Keratinocyte (primary cell): ENCODE measurements at regions not wholly inside any gene's neighbourhood (a gene's known extent, or its start where the extent isn't known, plus 50 kb on each side); places are given as distances from the start of the nearest gene placed in this dataset.

Experiments
- DNase-seq: peaks from one replicate; pipeline ENCODE4 v3.0.0-alpha.2; 2011; ENCODE audit warnings: low read depth, missing footprints, low spot score
- FAIRE-seq: peaks from 2 replicates; lab custom pipeline; 2011; peaks lifted over from hg19 to GRCh38; lab: Jason Lieb, UNC
- H2AFZ ChIP-seq: 2 replicates; pipeline ENCODE4 v1.6.0; 2012; ENCODE audit warnings: low read length, control low read depth, inconsistent platforms; ENCODE audit not compliant: control insufficient read depth
- H3K27ac ChIP-seq: 2 replicates; pipeline ENCODE4 v1.5.1; 2011; ENCODE audit warnings: low read length; ENCODE audit not compliant: control insufficient read depth, insufficient read depth
- H3K27me3 ChIP-seq: 3 replicates; pipeline ENCODE4 v1.6.0; 2011; ENCODE audit warnings: low read length; ENCODE audit not compliant: control insufficient read depth, insufficient read depth; ENCODE audit errors: extremely low read depth
- H3K36me3 ChIP-seq, 2 experiments: 2 replicates in 1 of 2; 3 replicates in 1 of 2; pipeline ENCODE4 v1.5.1; 2011; ENCODE audit warnings: low read length in 2 of 2, mild to moderate bottlenecking in 1 of 2; ENCODE audit not compliant: control insufficient read depth in 2 of 2, insufficient read depth in 2 of 2; ENCODE audit errors: extremely low read depth in 1 of 2
- H3K4me1 ChIP-seq: 3 replicates; pipeline ENCODE4 v1.5.1; 2011; ENCODE audit warnings: low read length; ENCODE audit not compliant: control insufficient read depth, insufficient read depth; ENCODE audit errors: extremely low read depth
- H3K4me2 ChIP-seq: 3 replicates; pipeline ENCODE4 v1.6.0; 2011; ENCODE audit warnings: low read depth, low read length; ENCODE audit not compliant: control insufficient read depth, insufficient read depth; ENCODE audit errors: extremely low read depth
- H3K4me3 ChIP-seq, 3 experiments: fragments of 200-600 bp in 1 of 3; sonication (generic) in 1 of 3; 2 replicates in 2 of 3; 3 replicates in 1 of 3; pipeline ENCODE4 v1.5.1; 2011 to 2016; ENCODE audit warnings: low read length in 3 of 3, mild to moderate bottlenecking in 3 of 3, control low read depth in 2 of 3, inconsistent platforms in 1 of 3, low read depth in 1 of 3, mixed read lengths in 1 of 3, mixed run types in 1 of 3, moderate library complexity in 1 of 3; ENCODE audit not compliant: control insufficient read depth in 2 of 3, insufficient read depth in 2 of 3; ENCODE audit errors: extremely low read depth in 1 of 3
- H3K79me2 ChIP-seq: 2 replicates; pipeline ENCODE4 v1.6.0; 2012; ENCODE audit warnings: low read length; ENCODE audit not compliant: control insufficient read depth, insufficient read depth
- H3K9ac ChIP-seq: 3 replicates; pipeline ENCODE4 v1.6.0; 2011; ENCODE audit warnings: low read length; ENCODE audit not compliant: control insufficient read depth, insufficient read depth; ENCODE audit errors: extremely low read depth
- H3K9me1 ChIP-seq: 3 replicates; pipeline ENCODE4 v1.6.0; 2011; ENCODE audit warnings: low read length; ENCODE audit not compliant: control insufficient read depth, insufficient read depth; ENCODE audit errors: extremely low read depth
- H3K9me3 ChIP-seq: 2 replicates; pipeline ENCODE4 v1.5.1; 2012; ENCODE audit warnings: low read depth, low read length; ENCODE audit not compliant: control insufficient read depth
- H4K20me1 ChIP-seq: 3 replicates; pipeline ENCODE4 v1.6.0; 2011; ENCODE audit warnings: low read length; ENCODE audit not compliant: control insufficient read depth, insufficient read depth; ENCODE audit errors: extremely low read depth
- EZH2 ChIP-seq: IDR thresholded peaks from one replicate; pipeline ENCODE4 v1.6.1; 2012; ENCODE audit warnings: inconsistent platforms, mild to moderate bottlenecking, low read length, moderate library complexity
- dilution Hi-C: fragments of 300-500 bp; cut with MboI; formaldehyde crosslinking; loops from one replicate; pipeline ENCODE4 v1.7.0; 2020; ENCODE audit warnings: low sequenced_read_pairs; ENCODE audit not compliant: extremely low pct_ligation_motif_present
- small RNA-seq, 3 experiments: library from RNA; depleted of rRNA; stranded (forward); fragments of <200 nt; gene quantifications; one replicate each; pipeline ENCODE3, GENCODE V24; 2012; ENCODE audit warnings: low read depth in 3 of 3, low replicate concordance in 1 of 3; ENCODE audit not compliant: insufficient read length in 3 of 3
- TF ChIP-seq, protein P1 (sequence below), 3 experiments: IDR thresholded peaks in 1 of 3; conservative IDR thresholded peaks in 1 of 3; optimal IDR thresholded peaks in 1 of 3; 2 replicates in 2 of 3; 3 replicates in 1 of 3; pipeline versions ENCODE3 to v1.5.1; 2011; ENCODE audit warnings: low read length in 3 of 3, mild to moderate bottlenecking in 3 of 3, moderate library complexity in 2 of 3, control low read depth in 1 of 3, inconsistent platforms in 1 of 3; ENCODE audit not compliant: insufficient read depth in 2 of 3; ENCODE audit errors: extremely low read depth in 1 of 3

DNA sequence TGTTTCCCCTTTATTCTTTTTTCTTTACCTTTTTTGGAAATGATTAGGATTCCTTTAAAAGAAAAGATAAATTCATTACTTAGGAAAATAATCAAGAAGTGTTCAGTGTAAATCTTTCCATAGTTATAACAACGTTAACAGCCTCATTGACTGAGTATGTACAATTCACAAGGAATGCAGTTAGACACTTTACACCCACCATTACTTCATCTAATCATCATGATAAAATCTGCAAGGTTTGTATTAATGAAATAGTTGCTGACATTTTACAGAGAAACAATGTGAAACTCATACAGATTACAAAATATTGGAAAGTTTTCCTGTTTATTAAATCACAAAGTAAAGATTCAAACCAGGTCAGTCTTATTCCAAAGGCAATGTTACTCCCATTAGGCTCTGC, 59.3 kb upstream of the NEGR1 start:
- H3K4me2 ChIP-seq, result no peak overlapping the region
- no peaks in the 10 kb centered on the region for H3K27me3 ChIP-seq
- no peak for DNase-seq
- no peak for FAIRE-seq
- TF ChIP-seq, protein P1, sequence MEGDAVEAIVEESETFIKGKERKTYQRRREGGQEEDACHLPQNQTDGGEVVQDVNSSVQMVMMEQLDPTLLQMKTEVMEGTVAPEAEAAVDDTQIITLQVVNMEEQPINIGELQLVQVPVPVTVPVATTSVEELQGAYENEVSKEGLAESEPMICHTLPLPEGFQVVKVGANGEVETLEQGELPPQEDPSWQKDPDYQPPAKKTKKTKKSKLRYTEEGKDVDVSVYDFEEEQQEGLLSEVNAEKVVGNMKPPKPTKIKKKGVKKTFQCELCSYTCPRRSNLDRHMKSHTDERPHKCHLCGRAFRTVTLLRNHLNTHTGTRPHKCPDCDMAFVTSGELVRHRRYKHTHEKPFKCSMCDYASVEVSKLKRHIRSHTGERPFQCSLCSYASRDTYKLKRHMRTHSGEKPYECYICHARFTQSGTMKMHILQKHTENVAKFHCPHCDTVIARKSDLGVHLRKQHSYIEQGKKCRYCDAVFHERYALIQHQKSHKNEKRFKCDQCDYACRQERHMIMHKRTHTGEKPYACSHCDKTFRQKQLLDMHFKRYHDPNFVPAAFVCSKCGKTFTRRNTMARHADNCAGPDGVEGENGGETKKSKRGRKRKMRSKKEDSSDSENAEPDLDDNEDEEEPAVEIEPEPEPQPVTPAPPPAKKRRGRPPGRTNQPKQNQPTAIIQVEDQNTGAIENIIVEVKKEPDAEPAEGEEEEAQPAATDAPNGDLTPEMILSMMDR (optimal IDR thresholded peaks at IDR 0.05 in 1 of 3, IDR thresholded peaks at IDR 0.05 in 1 of 3, conservative IDR thresholded peaks at IDR 0.05 in 1 of 3; ENCODE audit: extremely low read depth in 1 of 3, insufficient read depth in 2 of 3, low read length in 3 of 3), result no peak
- TF ChIP-seq EZH2, result no peak
- H2AFZ ChIP-seq, result no peak overlapping the region
- H3K9ac ChIP-seq, result no peak overlapping the region
- no peaks in the 10 kb centered on the region for H3K9me3 ChIP-seq
- H3K4me3 ChIP-seq, result no peak overlapping the region
- H3K9me1 ChIP-seq, result no peaks in the 10 kb centered on the region
- no peaks in the 10 kb centered on the region for H3K79me2 ChIP-seq
- no peak overlapping the region for H3K27ac ChIP-seq
- no peaks in the 10 kb centered on the region for H3K36me3 ChIP-seq
- dilution Hi-C loops, result no loop called here
- H4K20me1 ChIP-seq, result no peaks in the 10 kb centered on the region
- H3K4me1 ChIP-seq, result no peaks in the 10 kb centered on the region

DNA sequence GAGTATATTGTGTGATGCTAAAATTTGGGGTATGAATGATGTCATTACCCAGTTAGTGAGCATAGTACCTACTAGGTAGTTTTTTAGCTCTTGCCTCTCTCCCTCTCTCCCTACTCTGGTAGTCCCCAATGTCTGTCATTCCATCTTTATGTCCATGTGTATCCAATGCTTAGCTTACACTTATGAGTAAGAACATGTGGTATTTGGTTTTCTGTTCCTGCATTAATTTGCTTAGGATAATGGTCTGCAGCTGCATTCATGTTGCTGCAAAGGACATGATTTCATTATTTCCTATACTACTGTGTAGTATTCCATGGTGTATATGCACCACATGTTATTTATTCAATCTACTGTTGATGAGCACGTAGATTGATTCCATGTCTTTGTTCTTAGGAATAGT, 54.4 kb upstream of the NEGR1 start:
- H3K9me3 ChIP-seq, result no peaks in the 10 kb centered on the region
- no peak overlapping the region for H3K4me3 ChIP-seq
- no peaks in the 10 kb centered on the region for H3K79me2 ChIP-seq
- dilution Hi-C loops, result no loop called here
- H4K20me1 ChIP-seq, result no peaks in the 10 kb centered on the region
- FAIRE-seq (no peak), DNase-seq (no peak)
- H3K27ac ChIP-seq, result no peak overlapping the region
- TF ChIP-seq, protein P1 (optimal IDR thresholded peaks at IDR 0.05 in 1 of 3, IDR thresholded peaks at IDR 0.05 in 1 of 3, conservative IDR thresholded peaks at IDR 0.05 in 1 of 3; ENCODE audit: extremely low read depth in 1 of 3, insufficient read depth in 2 of 3, low read length in 3 of 3), result no peak
- TF ChIP-seq EZH2, result no peak
- H3K9ac ChIP-seq, result no peak overlapping the region
- no peaks in the 10 kb centered on the region for H3K36me3 ChIP-seq
- H3K27me3 ChIP-seq, result no peaks in the 10 kb centered on the region
- no peaks in the 10 kb centered on the region for H3K4me1 ChIP-seq
- no peak overlapping the region for H3K4me2 ChIP-seq
- no peak overlapping the region for H2AFZ ChIP-seq
- H3K9me1 ChIP-seq, result no peaks in the 10 kb centered on the region

Small RNAs in the stretch of these regions (small RNA-seq; reads per million reads assigned to genes)
- gene RN7SKP19 (0 reads per million in 3 experiments), gene RNA5SP50 (0.07 to 3.0 (median 0.25) reads per million in 3 experiments), gene RNU4ATAC8P (0 reads per million in 3 experiments), gene RNU6-1246P (0 reads per million in 3 experiments)
